SK-N-SH (cell line): ENCODE measurements at regions not wholly inside any gene's neighbourhood (a gene's known extent, or its start where the extent isn't known, plus 50 kb on each side); places are given as distances from the start of the nearest gene placed in this dataset.

Experiments used
- CTCF ChIP-seq: fragments of 200-600 bp; sonication (generic); IDR thresholded peaks from 2 replicates; pipeline ENCODE4 v1.6.1; 2017; ENCODE audit warnings: antibody characterized with exemption, mild to moderate bottlenecking, moderate library complexity
- EP300 ChIP-seq, 2 experiments: IDR thresholded peaks; 2 replicates each; pipeline versions ENCODE4 v1.4.0 to v1.6.1; 2012; ENCODE audit warnings: borderline replicate concordance in 1 of 2, low read depth in 1 of 2, low read length in 1 of 2

- TF ChIP-seq EP300 (IDR thresholded peaks at IDR 0.05; ENCODE audit: borderline replicate concordance in 1 of 2, low read depth in 1 of 2, low read length in 1 of 2) (no peak; a peak in 1 of 4 replicates), CTCF (no peak)
These were observed 192.3 kb downstream of the SPATA18 start for GRCh38 chr4:52243367-52243766.
